CD4-positive, alpha-beta T cell (primary cell): ENCODE measurements at regions not wholly inside any gene's neighbourhood (a gene's known extent, or its start where the extent isn't known, plus 50 kb on each side); places are given as distances from the start of the nearest gene placed in this dataset.

Experiments used
- ATAC-seq: fragments of 200-7000 bp; cut with Tn5 transposase; one replicate; pipeline ENCODE4 v1.10.0; 2022; ENCODE audit warnings: mild to moderate bottlenecking; ENCODE audit not compliant: poor library complexity
- CTCF ChIA-PET: fragments of 350-600 bp; sonication (Branson Sonifier 250); formaldehyde crosslinking; loops from one replicate; lab custom pipeline; 2021; ENCODE audit warnings: antibody characterized with exemption, inconsistent platforms; lab: Charles Lee
- POLR2A ChIA-PET: fragments of 350-600 bp; sonication (Branson Sonifier 250); formaldehyde crosslinking; loops from one replicate; lab custom pipeline; 2021; ENCODE audit warnings: antibody characterized with exemption, inconsistent platforms; lab: Charles Lee
- DNase-seq, 14 experiments: peaks; one replicate each; pipeline ENCODE4 v3.0.0-alpha.2; 2013 to 2020; ENCODE audit warnings: mixed read lengths in 2 of 14
- H3K27ac ChIP-seq, 2 donors: one replicate each; pipeline versions ENCODE4 v1.5.1 to v1.7.0; 2013; ENCODE audit warnings: low read length in 2 of 2, low read depth in 1 of 2, mild to moderate bottlenecking in 1 of 2
- H3K27me3 ChIP-seq, 2 experiments: 1 replicate in 1 of 2; 2 replicates in 1 of 2; pipeline versions ENCODE4 v1.6.1 to v1.7.0; 2013; ENCODE audit warnings: low read length in 2 of 2, control low read depth in 1 of 2, mild to moderate bottlenecking in 1 of 2, moderate library complexity in 1 of 2; ENCODE audit not compliant: insufficient read depth in 2 of 2, control insufficient read depth in 1 of 2
- H3K36me3 ChIP-seq: one replicate; pipeline ENCODE4 v1.6.1; 2013; ENCODE audit warnings: low read length, control low read depth; ENCODE audit not compliant: insufficient read depth
- H3K4me1 ChIP-seq: one replicate; pipeline ENCODE4 v1.6.1; 2013; ENCODE audit warnings: low read length, control low read depth; ENCODE audit not compliant: insufficient read depth
- H3K4me3 ChIP-seq: one replicate; pipeline ENCODE4 v1.5.1; 2013; ENCODE audit warnings: mild to moderate bottlenecking, low read length, moderate library complexity
- H3K9me3 ChIP-seq, 2 experiments: 1 replicate in 1 of 2; 2 replicates in 1 of 2; pipeline versions ENCODE4 v1.6.1 to v1.7.0; 2013; ENCODE audit warnings: low read length in 2 of 2, mild to moderate bottlenecking in 2 of 2, control low read depth in 1 of 2, moderate library complexity in 1 of 2; ENCODE audit not compliant: control insufficient read depth in 1 of 2, insufficient read depth in 1 of 2
- H3K27ac Mint-ChIP-seq: one replicate; pipeline ENCODE4 v1.8.0; 2020; ENCODE audit warnings: mixed read lengths
- H3K27me3 Mint-ChIP-seq: one replicate; pipeline ENCODE4 v1.8.0; 2021; ENCODE audit warnings: mixed read lengths
- H3K36me3 Mint-ChIP-seq: one replicate; pipeline ENCODE4 v1.8.0; 2021; ENCODE audit warnings: low read depth, mixed read lengths
- H3K4me1 Mint-ChIP-seq: one replicate; pipeline ENCODE4 v1.8.0; 2021; ENCODE audit warnings: low read depth, mixed read lengths
- H3K4me3 Mint-ChIP-seq: one replicate; pipeline ENCODE4 v1.8.0; 2020; ENCODE audit warnings: mild to moderate bottlenecking, mixed read lengths
- H3K9me3 Mint-ChIP-seq: one replicate; pipeline ENCODE4 v1.8.0; 2020; ENCODE audit warnings: mixed read lengths
- intact Hi-C, 2 experiments: fragments of 100-400 bp; cut with DNase I in 1 of 2; cut with micrococcal nuclease in 1 of 2; formaldehyde crosslinking; loops; one replicate each; pipeline versions ENCODE4 v1.15.1 to v1.9.0; 2023 to 2025; cut with DNase I, micrococcal nuclease
- TF ChIP-seq, protein P1 (sequence below): fragments of 200-600 bp; IDR thresholded peaks from one replicate; pipeline ENCODE4 v1.8.0; 2022; ENCODE audit warnings: antibody characterized with exemption, mild to moderate bottlenecking

DNA sequence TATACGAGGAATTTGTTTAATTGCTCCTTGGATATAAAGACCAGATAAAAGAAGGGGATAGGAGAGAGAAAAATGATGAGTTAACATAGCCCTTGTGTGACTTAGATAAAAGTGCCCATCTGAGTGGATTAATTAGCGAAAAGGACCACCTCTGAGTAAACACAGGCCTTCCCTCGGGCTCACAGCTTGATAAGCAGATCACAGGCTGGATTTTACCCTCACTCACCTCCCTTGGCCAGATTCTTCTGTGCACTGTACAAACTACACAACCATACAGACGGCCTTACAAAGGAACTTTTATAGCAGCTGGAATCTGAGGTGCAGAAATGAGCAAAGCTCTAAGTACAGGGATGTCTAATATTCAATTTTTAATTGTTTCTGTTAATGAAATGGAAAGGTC, 112.4 kb upstream of the STT3B start:
- ChIA-PET POLR2A (no interaction called here), CTCF (no interaction called here)
- no peaks in the 10 kb centered on the region for H3K27me3 Mint-ChIP-seq

DNA sequence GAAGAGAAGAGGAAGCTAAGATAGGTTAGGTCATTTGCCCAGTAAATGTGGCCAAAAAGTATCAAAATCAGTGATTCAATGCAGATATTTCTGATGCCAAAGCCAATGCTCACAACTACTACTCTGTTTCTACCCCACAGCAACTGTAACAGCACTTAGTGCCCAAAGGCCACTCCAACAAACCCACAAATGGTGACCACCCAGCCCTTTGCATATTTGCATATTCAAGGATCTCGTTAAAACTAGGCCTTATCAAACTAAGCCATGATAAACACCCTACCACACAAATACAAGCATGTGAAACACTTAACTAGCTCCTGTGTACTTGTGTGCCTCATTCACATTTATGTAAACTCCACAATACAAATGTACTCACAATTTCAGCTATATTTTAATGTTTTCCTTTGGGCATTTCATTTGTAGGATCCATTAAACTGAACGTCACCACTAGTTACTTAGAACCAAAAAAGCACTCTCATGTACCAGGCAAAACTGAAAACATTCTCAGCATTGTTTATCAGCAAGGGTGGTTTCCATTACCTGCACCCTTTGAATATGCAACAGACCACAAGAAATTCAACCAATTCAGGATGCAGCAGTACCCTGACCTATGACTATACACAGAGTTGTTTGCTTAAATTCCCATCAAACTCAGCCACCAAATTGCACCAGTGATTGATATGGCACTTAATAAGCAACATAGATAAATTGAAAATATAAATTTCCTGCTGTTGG, 111.2 kb upstream of the STT3B start:
- Mint-ChIP-seq H3K27me3 (no peaks in the 10 kb centered on the region), H3K36me3 (no peaks in the 10 kb centered on the region), H3K27ac (no peak overlapping the region), H3K9me3 (peaks cover 3% of the 10 kb centered on the region), H3K4me3 (no peak overlapping the region), H3K4me1 (peaks cover 32% of the 10 kb centered on the region)
- TF ChIP-seq, protein P1, sequence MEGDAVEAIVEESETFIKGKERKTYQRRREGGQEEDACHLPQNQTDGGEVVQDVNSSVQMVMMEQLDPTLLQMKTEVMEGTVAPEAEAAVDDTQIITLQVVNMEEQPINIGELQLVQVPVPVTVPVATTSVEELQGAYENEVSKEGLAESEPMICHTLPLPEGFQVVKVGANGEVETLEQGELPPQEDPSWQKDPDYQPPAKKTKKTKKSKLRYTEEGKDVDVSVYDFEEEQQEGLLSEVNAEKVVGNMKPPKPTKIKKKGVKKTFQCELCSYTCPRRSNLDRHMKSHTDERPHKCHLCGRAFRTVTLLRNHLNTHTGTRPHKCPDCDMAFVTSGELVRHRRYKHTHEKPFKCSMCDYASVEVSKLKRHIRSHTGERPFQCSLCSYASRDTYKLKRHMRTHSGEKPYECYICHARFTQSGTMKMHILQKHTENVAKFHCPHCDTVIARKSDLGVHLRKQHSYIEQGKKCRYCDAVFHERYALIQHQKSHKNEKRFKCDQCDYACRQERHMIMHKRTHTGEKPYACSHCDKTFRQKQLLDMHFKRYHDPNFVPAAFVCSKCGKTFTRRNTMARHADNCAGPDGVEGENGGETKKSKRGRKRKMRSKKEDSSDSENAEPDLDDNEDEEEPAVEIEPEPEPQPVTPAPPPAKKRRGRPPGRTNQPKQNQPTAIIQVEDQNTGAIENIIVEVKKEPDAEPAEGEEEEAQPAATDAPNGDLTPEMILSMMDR, result no peak
- intact Hi-C loops, result no loop called here
- H3K36me3 ChIP-seq, result no peaks in the 10 kb centered on the region
- DNase-seq, result peak in 3 of 14 experiments; percentile 24 to 64 (median 24)
- H3K4me1 ChIP-seq, result peaks cover 7% of the 10 kb centered on the region
- CTCF ChIA-PET, result interaction anchor here (0.6 to 1.0 kb wide), 2 partner anchors 299 to 690 kb away, joined by 3 to 4 read pairs; no protein-coding TSS in a partner anchor
- POLR2A ChIA-PET, result no interaction called here
- no peaks in the 10 kb centered on the region for H3K27me3 ChIP-seq
- peak; percentile 70 for ATAC-seq
- no peak overlapping the region for H3K27ac ChIP-seq
- H3K4me3 ChIP-seq, result no peak overlapping the region
- H3K9me3 ChIP-seq, result no peaks in the 10 kb centered on the region

More for the DNA sequence above, 112.4 kb upstream of the STT3B start:
- TF ChIP-seq, protein P1, result no peak
- intact Hi-C loops, result no loop called here
- Histone ChIP-seq H3K36me3 (no peaks in the 10 kb centered on the region), H3K27ac (no peak overlapping the region), H3K4me3 (no peak overlapping the region), H3K27me3 (no peaks in the 10 kb centered on the region), H3K9me3 (no peaks in the 10 kb centered on the region), H3K4me1 (peaks cover 7% of the 10 kb centered on the region)
- ATAC-seq (no peak), DNase-seq (no peak)
- Mint-ChIP-seq H3K9me3 (no peaks in the 10 kb centered on the region), H3K4me1 (peaks cover 30% of the 10 kb centered on the region), H3K27ac (no peak overlapping the region), H3K36me3 (no peaks in the 10 kb centered on the region), H3K4me3 (no peak overlapping the region)

- H3K4me1 ChIP-seq, result peaks cover 7% of the 10 kb centered on the region
- no peaks in the 10 kb centered on the region for H3K9me3 ChIP-seq
- intact Hi-C loops, result no loop called here
- no peaks in the 10 kb centered on the region for H3K27me3 Mint-ChIP-seq
- CTCF ChIA-PET, result no interaction called here
- no peaks in the 10 kb centered on the region for H3K36me3 Mint-ChIP-seq
- ATAC-seq (no peak), DNase-seq (no peak)
- peaks cover 28% of the 10 kb centered on the region for H3K4me1 Mint-ChIP-seq
- no peak overlapping the region for H3K4me3 ChIP-seq
- no peak overlapping the region for H3K27ac ChIP-seq
- TF ChIP-seq, protein P1, result no peak
- no peak overlapping the region for H3K4me3 Mint-ChIP-seq
- POLR2A ChIA-PET, result no interaction called here
- H3K9me3 Mint-ChIP-seq, result peaks cover 3% of the 10 kb centered on the region
- H3K36me3 ChIP-seq, result no peaks in the 10 kb centered on the region
- no peaks in the 10 kb centered on the region for H3K27me3 ChIP-seq
- no peak overlapping the region for H3K27ac Mint-ChIP-seq
These were observed 110.5 kb upstream of the STT3B start for GRCh38 chr3:31422237-31422636.
